ENCODE measurements at regions not wholly inside any gene's neighbourhood (a gene's known extent, or its start where the extent isn't known, plus 50 kb on each side); places are given as distances from the start of the nearest gene placed in this dataset.
A peak's percentile ranks its signal among the peaks of the same experiment; 100 is the strongest.

DNA sequence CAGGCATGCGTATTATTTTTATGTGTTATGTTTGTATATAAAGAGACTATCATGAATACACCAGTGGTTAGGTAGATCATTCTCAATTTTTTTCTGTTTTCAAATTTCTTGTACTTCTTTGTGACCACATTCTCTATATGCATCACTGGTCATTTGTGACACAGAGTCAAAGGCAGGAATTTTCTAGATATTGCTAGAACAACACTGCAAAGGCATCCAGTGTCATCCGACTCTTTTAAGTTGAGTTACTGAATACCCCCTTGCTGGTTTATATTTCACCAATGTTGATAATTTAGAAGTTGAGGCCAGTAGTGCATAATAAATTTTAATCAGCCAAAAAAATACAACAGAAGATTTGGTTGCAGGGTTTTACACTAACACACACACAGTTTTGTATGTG, 351.8 kb downstream of the CASP12 start:
- peak in 3 of 4 donors; percentile 26 to 65 (median 48) for DNase-seq (ENCODE audit: low read depth in 4 of 4, low spot score in 2 of 4)

DNA sequence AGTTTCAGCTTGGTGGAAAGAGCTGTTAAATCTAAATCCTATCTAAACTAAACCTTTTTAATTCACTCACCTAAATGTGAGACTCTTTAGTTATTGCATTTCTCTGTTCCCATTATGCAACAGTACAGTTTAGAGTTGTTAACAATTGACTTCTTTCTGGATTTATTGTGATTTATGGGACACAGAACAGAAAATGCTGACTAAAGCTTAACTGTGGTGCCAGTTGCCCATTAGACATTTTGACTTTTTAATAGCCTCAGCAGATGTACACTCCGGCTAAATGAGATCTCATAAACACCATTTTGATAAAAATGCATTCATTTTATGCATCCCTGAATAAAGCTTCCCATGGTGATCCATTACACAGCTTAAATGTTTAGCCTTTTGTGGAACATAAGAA, 356.6 kb downstream of the CASP12 start:
- DNase-seq (ENCODE audit: low read depth in 4 of 4, low spot score in 2 of 4), result no peak

DNA sequence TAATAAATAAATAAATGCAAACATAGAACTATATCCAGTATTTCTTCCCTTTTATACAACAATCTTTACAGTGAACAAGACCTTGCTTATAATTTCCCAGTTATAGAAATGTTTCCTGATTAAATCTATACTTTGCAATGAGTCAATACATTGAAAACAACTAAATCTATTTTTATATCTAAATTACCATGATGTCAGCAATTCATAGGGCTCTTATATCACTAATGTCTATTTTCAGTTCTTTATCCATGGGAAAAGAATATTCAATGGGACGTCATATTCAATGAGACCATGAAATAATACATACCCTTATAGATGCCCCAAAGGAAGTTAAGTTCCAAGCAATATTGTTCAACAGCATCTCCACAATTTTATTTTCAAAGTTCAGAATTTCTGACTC, 359.9 kb downstream of the CASP12 start:
- DNase-seq (ENCODE audit: low read depth in 4 of 4, low spot score in 2 of 4), result no peak

DNA sequence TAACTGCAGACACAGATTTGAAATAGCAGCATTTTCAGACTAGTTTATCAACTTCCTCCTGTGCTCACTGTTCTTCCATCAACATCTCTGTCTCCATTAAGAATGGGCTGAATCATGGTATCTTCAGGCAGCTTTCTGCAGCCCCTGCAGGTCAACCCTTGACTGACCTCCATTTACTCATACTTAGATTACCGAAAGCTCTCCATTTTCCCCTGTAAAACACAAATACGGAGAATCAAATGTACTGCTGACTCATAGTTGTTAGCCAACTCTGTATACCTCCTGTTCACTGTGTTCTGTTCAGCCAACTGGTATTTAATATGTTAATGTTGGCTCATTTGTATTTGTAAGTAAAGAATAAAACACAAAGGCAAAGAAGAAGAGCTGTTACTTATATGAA, 364.0 kb downstream of the CASP12 start:
- no peak for DNase-seq (ENCODE audit: low read depth in 4 of 4, low spot score in 2 of 4)

DNA sequence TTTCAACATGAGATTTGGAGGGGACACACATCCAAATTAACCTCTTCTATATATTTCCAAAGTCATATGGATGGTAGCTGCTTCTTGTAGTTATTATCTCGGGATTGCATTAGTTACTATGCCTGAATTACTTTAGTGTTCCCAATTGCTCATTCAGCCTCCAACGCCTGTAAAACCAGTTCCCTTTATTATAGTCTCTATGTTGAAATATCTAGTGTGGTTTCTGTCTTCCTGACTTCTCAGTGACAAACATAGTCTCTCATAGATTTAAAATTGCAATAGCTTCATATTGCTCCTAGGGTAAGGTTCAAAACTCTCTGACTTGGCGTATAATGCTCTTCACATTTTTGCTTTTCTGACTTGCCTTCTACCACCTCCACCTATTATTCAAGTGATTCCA, 366.4 kb downstream of the CASP12 start:
- DNase-seq (ENCODE audit: low read depth in 4 of 4, low spot score in 2 of 4), result no peak

DNA sequence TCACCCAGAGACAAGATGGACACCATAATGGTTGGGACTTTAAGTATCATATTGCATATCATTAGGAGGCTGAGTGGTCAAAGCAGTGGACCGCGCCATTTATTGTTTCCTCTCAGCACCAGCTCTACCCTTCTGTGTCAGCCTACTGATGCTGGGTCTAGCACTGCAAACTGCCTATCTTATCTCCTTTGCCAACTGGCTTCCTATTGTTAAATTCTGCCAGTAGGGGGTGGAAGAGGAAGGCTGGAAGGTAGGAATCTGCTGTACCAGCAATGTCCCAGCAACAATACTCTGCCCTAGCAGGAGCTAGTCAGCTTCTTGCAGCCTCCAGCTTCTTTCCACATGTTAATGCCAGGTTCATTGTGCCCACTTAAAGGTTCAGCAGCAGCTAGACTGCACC, 367.1 kb upstream of the PDGFD start:
- no peak for DNase-seq (ENCODE audit: low read depth in 4 of 4, low spot score in 2 of 4)

DNA sequence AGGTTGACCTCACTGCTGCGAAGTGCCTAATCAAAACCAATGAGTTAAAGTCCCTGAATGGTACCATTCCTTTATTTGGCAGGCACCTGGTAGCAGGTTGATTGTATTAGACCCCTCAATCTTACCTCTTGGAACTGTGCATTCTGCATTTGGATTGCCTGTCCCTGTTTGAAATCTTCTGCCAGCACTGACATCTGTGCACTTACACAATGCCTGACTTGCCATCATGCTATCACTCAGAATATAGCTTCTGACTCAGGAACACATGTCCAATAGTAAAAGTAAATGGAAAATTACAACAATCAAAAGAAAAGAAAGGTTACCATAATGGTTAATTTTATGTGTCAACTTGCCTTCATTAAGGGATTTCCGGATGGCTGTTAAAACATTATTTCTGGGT, 366.0 kb upstream of the PDGFD start:
- no peak for DNase-seq (ENCODE audit: low read depth in 4 of 4, low spot score in 2 of 4)

DNA sequence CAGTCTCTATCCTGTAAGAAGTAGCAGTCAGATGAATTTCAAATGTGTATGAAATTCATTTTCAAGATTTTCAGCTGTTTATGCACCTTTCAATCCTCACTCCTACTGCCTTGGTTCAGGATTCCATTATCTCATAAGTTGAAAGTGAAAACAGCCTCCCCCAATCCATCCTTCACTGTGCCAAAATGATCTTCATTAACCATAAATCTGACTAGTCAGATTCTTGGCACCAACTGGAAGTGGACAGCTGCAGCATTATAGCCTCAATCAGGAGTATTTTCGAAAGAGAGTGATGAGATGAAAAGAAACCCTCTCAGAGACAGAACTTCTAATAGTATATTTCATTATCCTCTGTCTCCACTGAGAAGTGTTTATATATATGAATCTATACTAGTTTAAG, 365.3 kb upstream of the PDGFD start:
- DNase-seq (ENCODE audit: low read depth in 4 of 4, low spot score in 2 of 4), result no peak

DNA sequence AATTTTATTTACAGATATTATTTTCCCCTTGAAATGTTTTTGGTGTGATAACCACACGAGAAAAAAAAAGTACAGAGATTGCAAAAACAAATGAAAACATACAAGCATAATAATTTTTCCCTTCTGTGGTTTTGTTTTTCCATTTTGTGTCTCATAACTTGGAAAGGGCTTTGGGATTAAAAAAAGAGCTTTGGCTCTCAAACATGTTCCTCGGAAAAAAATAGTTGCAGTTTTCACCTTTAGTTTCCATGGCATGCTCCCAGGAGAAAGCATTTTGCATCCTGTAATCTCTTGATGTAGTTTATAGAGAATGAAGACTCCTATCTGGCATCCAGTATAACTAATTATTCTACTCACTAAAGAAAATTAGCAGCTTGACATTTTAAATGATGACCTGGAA, 362.1 kb upstream of the PDGFD start:
- DNase-seq (ENCODE audit: low read depth in 4 of 4, low spot score in 2 of 4), result no peak

DNA sequence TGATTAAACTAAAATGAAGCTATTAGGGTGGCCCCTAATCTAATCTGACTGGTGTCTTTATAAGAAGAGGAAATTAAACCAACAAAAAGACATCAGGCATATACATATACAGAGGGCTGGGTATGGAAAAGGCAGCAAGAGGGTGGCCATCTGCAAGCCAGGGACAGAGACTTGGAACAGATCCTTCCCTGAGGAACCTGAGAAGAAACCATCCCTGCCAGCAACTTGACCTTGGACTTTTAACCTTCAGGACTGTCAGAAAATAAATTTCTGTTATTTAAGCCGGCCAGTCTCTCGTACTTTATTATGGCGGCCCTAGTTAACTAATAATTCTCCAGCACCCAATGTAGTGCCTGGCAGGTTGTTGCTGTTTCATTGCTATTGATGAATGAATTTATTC, 361.5 kb upstream of the PDGFD start:
- DNase-seq (ENCODE audit: low read depth in 4 of 4, low spot score in 2 of 4), result no peak

DNA sequence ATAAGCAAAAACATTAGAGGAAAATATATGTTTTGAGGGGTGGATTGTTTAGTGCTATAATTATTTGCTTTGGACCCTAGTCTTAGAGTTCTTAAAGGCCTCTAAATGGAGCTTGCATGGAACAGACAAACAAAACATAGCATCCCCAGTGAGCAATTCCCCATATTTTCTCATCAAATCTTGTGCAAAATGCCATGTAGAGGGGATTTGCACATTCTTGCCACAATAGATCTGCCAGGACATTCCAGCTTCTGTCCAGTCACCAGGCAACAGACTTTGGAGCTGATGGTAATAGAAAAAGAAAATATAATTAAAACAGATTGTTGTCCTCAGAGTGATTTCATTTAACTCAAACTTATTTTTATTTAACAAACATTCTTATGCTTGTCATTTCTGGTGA, 360.3 kb upstream of the PDGFD start:
- no peak for DNase-seq (ENCODE audit: low read depth in 4 of 4, low spot score in 2 of 4)

DNA sequence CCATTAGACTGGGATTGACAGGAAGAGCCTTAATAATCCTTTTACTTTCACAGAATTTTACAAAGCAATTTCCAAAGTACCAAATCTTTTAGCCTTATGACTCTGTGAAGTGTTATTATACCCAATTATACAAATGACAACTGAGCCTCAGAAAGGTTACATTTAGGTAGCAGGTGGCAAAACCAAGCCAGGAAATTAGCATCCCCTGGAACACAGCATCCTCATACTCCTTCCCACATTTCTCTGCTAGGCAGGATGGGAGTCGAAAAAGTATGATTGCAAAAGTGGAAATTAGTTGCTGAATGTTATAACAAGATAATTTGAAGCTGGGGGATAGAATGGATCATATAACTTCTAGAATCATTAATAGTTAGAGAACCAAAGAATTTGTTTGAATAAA, 359.7 kb upstream of the PDGFD start:
- no peak for DNase-seq (ENCODE audit: low read depth in 4 of 4, low spot score in 2 of 4)

DNA sequence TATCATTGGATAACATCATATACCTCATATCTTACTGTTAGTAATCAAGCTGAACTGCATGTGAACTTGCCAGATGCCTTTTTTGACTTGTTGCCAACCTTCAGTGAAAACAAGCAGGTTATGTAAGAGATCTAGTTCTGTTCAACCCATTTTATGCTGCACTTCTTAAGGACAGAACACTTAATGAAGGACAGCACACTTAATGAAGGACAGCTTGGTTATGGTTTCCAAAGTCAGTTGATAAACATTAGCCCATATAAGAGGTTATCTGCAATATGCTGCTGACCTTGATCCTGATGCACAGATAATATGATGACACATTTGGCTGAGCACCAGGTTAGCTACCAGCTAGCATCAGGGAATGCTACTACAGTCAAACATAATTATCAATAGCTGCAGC, 358.7 kb upstream of the PDGFD start:
- DNase-seq (ENCODE audit: low read depth in 4 of 4, low spot score in 2 of 4), result no peak

DNA sequence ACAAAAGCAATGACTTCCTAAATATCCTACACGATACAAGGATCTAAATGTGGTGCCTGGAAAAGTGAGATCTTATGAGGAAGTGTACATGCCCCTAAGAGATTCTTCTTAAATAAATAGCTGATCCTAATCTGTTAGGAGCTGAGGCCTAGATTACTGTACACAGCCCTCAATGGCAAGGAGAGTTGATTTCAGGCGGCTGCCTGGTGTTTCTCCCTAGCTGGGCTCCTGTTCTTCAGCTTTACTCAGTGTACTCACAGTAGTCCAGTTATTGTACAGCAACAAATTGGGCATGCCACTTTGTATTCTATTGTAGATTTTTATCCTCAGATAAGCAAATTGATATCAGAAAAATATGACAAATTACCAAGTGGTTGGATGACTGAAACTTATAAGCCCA, 358.2 kb upstream of the PDGFD start:
- DNase-seq (ENCODE audit: low read depth in 4 of 4, low spot score in 2 of 4), result no peak

DNA sequence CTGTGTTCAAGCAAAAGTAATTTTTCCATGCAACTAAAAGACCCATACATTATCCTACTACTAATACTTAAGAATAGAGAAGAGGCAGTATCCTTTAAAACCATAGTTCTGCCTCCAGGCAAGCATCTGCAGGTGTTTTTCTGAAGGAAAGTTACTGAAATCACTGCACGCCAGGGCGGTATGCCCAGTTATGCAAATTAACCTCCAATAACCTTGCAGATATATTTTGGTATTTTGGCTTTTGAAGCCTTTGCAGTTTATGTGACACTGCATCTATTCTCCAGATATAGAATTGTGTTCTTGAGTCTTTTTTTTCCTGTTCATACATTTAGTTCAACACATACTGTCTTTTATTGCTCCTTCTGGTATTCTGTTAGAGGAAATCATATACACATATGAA, 346.2 kb upstream of the PDGFD start:
- no peak for DNase-seq (ENCODE audit: low read depth in 4 of 4, low spot score in 2 of 4)

DNA sequence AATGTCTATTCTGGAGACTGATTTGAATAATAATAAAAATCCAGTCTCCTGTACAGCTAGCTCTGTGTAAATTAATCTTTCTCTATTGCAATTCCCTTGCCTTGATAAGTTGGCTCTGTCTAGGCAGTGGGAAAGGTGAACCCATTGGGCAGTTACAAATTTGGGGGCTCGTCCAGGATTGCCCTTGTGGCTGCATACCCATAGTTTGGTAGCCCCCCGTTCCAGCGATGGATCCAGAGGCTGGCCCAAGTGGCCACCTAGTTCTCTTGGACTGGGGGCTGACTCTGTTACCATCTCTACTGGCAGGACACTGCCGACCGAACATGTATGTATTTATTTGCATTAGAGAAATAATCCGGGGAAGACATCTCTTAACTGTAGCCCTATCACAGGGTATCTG, 326.2 kb upstream of the PDGFD start:
- DNase-seq (ENCODE audit: low read depth in 4 of 4, low spot score in 2 of 4), result no peak

DNA sequence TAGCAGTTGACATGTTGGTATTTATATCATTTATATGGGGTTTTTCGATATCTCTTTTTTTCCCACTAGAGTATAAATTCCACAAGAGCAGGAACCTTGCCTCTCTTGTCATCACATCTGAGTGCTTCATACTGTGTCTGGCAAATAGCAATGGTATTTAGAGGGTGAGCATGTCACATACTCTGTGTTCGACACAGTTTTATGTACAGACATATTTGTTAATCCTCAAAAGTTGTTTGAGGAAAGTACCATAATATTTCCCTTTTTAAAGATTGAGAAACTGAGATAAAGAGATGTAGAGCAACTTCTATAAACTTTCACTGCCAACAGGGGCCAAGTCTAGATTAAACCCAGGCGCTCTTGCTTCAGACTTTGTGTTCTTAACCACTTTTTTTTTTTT, 324.6 kb upstream of the PDGFD start:
- DNase-seq (ENCODE audit: low read depth in 4 of 4, low spot score in 2 of 4), result no peak

DNA sequence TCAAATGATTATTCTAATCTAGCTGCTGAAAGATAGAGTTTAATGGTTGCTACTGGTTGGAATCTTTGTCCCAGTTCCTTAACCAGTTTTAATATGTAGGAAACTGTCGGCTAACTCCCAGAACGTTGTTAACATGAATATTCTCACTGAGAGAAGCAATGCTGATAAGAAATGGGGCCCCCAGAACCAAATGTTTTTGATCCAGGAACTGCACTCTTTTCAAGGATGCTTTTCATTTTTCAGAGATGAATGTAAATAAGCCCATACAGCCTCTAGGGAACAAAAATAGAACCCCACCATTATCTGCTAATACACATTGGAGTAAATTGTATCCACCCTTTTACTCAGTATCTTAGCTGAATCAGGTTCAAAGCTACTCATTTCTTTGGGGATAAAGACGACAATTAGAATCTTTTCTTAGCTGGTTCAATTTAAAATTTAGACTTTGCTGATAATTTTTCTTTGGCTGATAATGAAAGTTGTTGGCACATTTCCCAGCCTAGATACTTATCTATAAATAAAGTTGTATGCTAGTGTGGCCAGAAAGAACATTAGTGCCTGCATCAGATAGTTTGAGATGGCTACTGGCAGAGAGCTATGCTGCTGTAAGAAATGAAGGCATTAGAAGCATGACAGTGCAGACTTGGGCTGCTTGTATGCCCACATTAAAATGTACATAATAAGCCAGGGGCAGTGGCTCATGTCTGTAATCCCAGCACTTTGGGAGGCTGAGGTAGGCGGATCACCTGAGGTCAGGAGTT, 323.3 kb upstream of the PDGFD start:
- DNase-seq (ENCODE audit: low read depth in 4 of 4, low spot score in 2 of 4), result no peak

DNA sequence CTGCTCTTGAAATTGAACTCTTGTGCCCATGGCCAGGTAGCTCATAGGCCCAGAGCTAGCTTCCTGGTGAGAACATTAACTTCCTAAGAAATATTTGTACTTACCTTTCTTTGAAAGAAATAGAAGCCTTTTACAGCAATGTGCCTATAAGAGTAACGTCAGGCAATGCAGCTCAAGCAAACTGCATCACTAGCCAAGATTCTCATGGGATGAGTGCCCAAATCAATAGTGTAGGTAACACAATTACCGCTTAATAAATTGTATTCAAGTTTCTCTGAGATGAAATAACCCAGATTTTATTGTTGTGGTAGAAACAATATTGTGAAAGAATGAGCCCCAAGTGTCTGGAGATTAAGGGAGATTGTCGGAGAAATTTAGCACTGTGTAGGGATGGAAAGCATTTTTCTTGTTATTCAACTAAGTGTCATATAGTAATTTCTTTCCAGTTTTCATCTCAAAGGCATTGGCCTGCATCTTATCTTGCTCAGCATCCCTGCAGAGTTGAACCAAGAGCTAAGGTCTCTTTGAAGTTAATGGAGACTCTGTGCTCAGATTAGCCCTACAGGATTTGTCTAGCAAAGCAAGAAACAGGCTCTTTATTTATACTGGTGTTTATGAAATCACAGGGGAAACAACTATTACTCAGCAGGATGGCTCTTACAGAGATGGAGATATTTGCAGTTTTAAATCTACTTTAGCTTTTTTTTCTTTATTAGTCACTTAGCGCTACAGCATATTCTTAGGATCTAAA, 321.0 kb upstream of the PDGFD start:
- no peak for DNase-seq (ENCODE audit: low read depth in 4 of 4, low spot score in 2 of 4)

DNA sequence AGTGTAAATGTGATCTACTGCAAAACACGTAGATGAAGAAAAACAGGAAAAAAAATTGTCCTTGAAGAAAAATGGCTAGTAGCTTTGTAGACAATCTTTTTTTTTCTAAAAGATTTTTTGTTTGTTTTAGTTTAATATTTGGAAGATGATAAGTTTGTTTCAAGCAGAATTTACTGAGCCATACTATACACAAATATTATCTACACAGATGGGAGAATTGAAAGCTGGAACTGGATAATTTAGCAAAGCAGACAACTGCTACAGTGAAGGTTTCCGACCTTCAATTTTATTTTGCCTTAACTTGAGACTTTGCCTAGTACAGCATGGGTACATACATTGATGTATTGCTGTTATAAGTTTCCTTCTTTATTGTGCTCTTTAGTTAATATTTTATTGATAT, 313.0 kb upstream of the PDGFD start:
- DNase-seq (ENCODE audit: low read depth in 4 of 4, low spot score in 2 of 4), result no peak

DNA sequence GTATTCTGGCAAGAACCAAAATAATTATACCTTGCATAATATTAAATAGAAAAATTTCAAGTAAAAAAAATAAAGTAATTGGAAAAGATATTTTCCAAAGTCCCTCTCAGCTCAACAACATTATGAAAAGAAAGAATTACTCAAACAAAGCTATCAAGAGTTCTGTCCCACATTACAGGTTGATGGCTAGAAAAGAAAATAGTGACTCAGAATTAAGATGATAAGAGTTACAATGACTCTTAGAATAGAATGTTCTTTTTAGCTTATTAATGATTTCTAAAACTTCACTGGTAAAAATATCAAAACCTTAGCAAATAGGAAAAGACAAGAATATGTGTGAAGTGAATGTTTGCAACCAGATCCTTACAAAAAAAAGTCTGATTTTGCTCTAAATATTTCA, 312.5 kb upstream of the PDGFD start:
- no peak for DNase-seq (ENCODE audit: low read depth in 4 of 4, low spot score in 2 of 4)

DNA sequence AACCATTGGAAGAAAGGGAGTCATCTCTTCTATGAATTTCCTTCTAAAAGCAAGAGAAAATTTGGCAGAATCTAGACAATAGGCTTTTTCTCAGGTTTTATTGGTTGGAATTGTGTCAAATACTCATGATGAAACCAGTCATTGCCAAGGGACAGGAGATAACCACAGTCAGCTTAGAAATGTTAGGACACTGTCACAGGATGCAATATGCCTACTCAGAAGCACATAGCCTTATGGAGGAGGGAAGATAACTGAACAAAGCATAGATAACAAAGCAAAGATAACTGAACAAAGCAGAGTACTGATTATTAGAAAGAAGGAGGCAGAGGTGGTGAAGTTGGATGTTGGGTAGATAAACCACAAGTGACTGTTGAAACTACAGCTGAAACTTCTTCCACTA, 303.5 kb upstream of the PDGFD start:
- DNase-seq (ENCODE audit: low read depth in 4 of 4, low spot score in 2 of 4), result no peak

DNA sequence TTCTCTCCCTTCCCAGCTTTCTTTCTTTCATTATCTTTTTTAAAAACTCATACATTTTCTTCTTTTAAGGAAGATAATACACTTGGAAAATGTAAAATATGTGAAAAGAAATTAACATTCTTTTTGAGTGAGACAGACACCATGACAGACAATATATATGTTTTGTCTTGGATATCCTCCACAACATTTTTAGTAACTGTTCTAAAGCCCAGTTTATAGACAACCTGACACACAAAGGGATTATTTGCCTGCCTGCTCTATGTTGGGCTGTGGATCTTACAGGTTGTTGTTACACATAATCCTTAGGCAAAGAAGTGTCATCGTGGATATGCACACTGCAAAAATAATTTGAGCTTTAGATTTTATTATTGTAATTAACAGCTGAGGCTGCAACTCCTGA, 301.4 kb upstream of the PDGFD start:
- no peak for DNase-seq (ENCODE audit: low read depth in 4 of 4, low spot score in 2 of 4)

Measured in left renal cortex interstitium (tissue), 4 donors.